Vagina (tissue), 2 donors: ENCODE measurements at regions not wholly inside any gene's neighbourhood (a gene's known extent, or its start where the extent isn't known, plus 50 kb on each side); places are given as distances from the start of the nearest gene placed in this dataset.

Source experiments
- CTCF ChIP-seq, 3 experiments: fragments of 450-650 bp in 2 of 3; fragments of 200-600 bp in 1 of 3; sonication (generic) in 1 of 3; IDR thresholded peaks; one replicate each; pipeline ENCODE4 v1.5.1; 2017 to 2019; ENCODE audit warnings: antibody characterized with exemption in 3 of 3, mild to moderate bottlenecking in 2 of 3, moderate library complexity in 2 of 3
- POLR2A ChIP-seq, 2 donors: fragments of 450-650 bp; IDR thresholded peaks; one replicate each; pipeline ENCODE4 v1.6.1; 2017; ENCODE audit warnings: antibody characterized with exemption in 2 of 2, mild to moderate bottlenecking in 2 of 2, moderate library complexity in 2 of 2
- POLR2AphosphoS5 ChIP-seq, 2 donors: sonication (generic); formaldehyde crosslinking; IDR thresholded peaks; one replicate each; pipeline ENCODE4 v1.9.0; 2017; ENCODE audit warnings: antibody characterized with exemption in 2 of 2, mild to moderate bottlenecking in 2 of 2, low read depth in 1 of 2; ENCODE audit not compliant: insufficient read depth in 1 of 2

DNA sequence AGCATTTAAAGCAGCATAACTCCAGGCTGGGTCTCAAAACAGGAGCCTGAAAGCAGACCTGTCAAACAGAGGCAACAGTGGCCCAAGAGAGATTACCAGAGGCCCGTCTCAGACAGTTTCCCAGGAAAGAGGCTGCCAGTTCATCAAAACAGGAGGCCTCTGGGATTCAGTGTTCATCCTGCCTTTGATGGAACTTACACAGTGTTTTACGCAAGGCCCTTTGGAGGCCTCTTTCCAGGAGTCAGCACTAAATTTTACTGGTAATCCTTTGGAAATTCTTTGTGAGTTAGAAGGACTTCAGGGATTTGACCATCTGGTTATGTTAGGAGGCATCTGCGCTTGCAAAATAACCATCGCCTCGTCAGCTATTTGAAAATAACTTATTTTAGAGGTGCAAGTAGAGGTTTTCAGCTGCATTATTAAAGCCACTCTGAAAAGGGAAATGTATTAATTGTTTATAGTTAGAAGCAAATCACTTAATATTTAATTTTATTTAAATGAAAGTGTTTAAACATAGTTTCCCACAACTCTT, 501.2 kb upstream of the COBL start:
- TF ChIP-seq CTCF (IDR thresholded peaks at IDR 0.05) (no peak), POLR2A (IDR thresholded peaks at IDR 0.05) (no peak), POLR2AphosphoS5 (IDR thresholded peaks at IDR 0.05; ENCODE audit: insufficient read depth in 1 of 2, low read depth in 1 of 2) (no peak)
